Epithelial cell of prostate (primary cell): ENCODE measurements at regions not wholly inside any gene's neighbourhood (a gene's known extent, or its start where the extent isn't known, plus 50 kb on each side); places are given as distances from the start of the nearest gene placed in this dataset.
"Not testable (repeated sequence)": the region's sequence is repeated elsewhere in the genome, so short reads cannot be mapped to it uniquely, and the experiment has no call there.

Experiments
- DNase-seq: peaks from one replicate; pipeline ENCODE4 v3.0.0-alpha.2; 2011; ENCODE audit warnings: low read depth, low spot score
- H3K27ac ChIP-seq: fragments of 450-650 bp; 2 replicates; pipeline ENCODE4 v1.5.1; 2017; ENCODE audit warnings: mild to moderate bottlenecking

DNA sequence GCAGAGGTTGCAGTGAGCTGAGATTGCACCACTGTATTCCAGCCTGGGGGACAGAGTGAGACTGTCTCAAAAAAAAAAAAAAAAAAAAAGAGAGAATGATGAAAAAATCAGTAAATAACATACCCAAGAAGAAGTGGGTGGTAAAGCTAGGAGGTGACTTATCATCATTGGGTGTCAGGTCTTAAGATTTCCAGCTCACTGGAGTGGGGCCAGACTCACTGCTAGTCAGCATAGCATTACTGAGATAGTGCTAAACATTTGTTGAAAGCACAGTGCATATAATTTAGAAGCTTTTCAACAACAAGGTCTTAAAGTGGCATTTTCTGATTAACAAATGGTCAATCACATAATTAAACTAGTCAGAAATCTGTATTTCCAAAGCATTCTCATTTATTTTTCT lies 221.8 kb upstream of the GYPA start:
- H3K27ac ChIP-seq: no peak overlapping the region
- DNase-seq: no peak

DNA sequence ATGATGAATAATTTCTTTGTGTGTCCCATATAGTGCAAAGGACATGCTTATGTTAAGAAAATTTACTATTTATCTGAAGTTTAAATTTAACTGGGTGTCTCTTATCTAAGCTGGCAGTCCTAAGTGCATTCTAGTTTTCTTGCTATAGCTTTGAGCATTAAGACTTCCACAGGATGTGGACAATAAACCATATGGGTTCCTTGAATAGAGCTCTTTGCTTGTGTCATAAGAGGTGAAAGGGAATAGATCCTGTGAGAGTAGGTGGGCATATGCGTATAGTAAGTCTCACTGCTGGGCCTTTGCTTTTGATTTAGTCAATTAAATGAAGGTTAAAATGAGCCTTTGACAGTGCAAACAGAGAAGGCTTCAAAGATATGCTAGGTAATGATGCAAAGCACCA lies 223.4 kb upstream of the GYPA start:
- no peak overlapping the region for H3K27ac ChIP-seq
- no peak for DNase-seq

DNA sequence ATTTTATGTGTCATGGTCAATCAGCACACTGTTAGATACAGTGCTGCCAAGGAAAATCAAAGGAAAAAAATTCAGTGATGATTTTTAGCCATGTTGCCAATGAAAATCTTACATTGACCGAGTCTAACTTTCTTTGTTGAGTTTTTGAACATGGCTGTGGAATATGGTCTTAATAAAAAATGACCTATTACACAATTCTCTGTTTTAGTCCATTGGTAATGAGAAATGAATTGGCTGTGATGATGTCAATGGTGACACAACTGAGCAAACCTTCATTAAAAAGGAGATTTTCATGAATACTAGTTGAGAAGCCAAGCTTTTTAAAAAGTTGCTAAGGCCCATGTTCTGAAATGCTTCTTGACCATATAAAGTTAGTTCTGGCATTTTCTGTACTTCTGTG lies 225.9 kb upstream of the GYPA start:
- no peak for DNase-seq
- no peak overlapping the region for H3K27ac ChIP-seq

DNA sequence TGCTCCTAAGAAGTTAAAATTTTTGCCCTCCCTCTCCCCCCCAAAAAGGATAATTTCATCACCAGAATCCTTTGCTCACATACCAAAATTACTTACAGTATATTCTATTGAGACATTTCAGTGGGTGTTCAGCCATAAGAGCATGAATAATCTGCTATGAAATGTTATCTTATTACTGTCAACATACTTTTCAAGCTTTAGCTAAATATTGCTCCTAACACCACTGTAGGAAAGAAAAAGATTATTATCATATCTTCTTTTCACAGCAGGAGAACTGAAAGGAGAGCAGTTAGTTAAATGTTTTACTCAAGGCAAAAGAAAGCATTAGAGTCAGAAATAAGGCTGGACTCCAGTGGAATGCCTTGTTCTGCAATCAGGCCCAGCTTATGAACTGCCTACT lies 231.0 kb upstream of the GYPA start:
- no peak for DNase-seq
- H3K27ac ChIP-seq: no peak overlapping the region

DNA sequence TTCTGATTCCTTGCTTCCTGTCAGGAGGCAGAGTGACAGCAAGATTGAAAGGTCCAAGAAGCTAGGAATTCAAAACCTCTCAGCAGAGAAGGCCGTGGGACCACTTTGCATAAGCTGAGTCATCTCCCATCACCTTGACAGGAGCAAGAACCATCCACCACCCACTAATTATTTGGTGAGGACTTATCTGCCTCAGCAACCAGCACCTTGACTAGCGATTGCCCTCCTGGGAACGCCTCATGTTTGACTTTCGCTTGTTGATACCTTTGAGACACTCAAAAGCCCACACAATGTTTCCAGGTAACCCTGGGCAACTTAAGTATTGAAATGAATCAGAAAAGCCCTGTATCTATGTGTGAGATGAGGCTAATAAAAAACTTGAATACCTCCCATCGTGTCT lies 233.5 kb upstream of the GYPA start:
- no peak overlapping the region for H3K27ac ChIP-seq
- no peak for DNase-seq

DNA sequence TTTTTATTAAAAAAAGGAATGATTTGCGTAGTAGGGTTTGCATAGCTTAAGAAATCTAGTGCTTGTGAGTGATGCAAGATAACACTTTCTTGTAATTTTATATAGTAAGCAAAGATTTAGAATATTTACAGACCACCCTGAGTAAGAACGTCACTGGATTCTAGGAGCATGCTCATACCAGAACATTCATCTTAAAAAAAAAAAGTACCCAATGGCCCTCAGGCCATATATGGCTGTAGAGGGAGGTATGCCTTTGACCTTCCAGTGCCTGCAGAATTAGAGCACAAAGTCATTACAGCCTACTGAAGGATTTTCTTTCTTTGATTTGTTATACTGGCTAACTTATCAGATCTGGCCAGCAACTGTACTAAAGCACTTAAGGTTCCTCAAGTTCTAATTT lies 236.3 kb upstream of the GYPA start:
- no peak for DNase-seq
- no peak overlapping the region for H3K27ac ChIP-seq

DNA sequence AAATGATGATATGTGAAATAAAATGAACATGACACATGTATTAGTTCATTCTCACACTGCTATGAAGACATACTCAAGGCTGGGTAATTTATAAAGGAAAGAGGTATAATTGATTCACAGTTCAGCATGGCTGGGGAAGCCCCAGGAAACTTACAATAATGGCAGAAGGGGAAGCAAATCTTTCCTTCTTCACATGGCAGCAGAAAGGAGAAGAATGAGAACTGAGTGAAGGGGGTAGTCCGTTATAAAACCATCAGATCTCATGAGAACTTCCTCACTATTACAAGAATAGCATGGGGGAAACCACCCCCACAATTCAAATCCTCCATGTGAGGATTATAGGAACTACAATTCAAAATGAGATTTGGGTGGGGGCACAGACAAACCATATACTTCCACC lies 243.9 kb upstream of the GYPA start:
- no peak overlapping the region for H3K27ac ChIP-seq
- DNase-seq: no peak

DNA sequence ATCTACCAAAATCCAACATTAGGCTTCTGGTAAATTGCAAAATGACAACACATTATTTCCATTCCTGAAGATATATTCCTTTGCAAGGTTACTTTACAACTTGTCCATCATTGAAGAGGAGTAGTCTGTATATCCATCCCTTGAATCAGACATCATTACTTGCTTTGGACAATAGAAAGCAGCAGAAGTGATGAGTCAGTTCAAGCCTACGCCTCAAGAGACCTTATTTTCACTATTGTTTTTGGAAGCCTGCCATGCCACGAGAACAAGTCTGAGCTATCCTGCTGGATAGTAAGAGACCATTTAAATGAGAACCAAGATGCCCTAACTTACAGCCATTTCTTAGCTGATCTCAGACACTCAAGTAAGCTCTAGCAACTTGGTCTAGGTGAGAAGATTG lies 246.0 kb upstream of the HHIP start:
- no peak overlapping the region for H3K27ac ChIP-seq
- peak; percentile 92 for DNase-seq

DNA sequence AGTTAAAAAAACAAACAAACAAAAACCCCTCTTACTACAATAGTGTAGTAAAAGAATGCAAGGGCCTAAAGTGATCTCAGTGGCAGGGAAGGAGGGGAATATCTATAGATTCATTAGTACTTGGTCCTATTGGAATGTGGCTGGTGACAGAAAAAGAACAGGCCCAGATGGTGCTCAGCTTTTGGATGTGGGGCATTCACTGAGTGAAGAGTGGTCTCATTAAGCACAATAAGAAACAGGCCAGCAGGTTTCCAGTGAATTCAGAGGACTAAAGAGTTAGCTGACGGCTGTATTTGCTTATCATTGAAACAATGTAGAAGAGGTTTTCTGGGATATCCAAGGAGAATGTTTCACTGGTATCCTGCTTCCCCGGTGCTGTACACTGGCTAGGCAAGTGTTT lies 243.8 kb upstream of the HHIP start:
- H3K27ac ChIP-seq: no peak overlapping the region
- DNase-seq: no peak

DNA sequence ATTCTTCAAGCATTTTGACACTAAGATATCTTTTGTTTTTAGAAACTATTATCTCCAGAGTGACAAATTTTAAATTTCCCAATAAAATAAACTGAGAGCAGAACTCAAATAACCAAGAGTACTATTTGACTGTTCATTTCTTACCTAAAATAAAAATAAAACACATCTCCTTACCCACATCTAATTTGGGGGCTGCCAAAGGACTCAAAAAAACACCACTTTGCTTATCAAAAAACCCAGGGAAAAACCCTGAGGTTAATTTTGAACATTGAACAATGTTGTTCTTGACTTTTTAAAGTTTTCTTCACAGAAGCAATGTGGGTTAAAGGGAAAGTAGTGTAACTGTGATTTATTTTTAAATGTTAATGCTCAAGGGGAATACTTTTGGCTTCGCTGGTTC lies 243.0 kb upstream of the HHIP start:
- no peak overlapping the region for H3K27ac ChIP-seq

DNA sequence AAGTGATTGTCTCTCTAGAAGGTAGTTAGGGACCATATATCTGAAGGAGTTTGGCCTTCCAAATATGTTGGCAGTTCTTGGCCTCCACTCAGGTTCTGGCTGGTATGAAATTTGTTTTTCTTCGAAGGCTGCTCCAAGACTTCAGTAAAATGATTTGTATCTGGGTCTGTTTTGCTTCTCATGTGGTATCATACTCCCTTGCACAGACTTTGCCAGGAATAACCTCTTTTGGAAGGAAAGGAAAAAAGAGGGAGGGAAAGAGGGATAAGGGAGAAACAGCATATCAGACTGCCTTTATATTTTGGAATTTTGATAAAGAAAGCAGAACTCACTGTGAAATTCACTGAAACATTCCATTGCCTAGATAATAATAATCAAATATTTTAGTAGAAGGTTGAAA lies 242.1 kb upstream of the HHIP start:
- no peak overlapping the region for H3K27ac ChIP-seq
- DNase-seq: no peak

More for the DNA sequence above, 243.0 kb upstream of the HHIP start:
- DNase-seq: no peak

DNA sequence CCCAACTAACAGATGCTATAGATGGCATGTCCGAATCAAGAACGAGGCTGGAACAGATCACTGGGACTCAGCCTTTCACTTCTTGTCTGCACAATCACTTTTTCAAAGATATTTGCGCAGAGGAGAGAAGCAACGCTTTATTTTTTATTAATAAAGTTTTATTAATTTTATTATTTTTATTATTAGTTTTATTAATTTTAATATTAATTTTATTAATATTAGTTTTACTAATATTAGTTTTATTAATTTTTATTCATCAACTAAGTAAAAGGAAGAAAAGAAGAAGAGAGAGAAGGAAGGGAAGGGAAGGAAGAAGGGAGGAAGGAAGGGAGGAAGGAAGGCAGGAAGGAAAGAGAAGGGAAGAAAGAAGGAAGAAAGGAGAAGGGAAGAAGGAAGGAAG lies 236.4 kb upstream of the HHIP start:
- DNase-seq: no peak
- no peak overlapping the region for H3K27ac ChIP-seq

DNA sequence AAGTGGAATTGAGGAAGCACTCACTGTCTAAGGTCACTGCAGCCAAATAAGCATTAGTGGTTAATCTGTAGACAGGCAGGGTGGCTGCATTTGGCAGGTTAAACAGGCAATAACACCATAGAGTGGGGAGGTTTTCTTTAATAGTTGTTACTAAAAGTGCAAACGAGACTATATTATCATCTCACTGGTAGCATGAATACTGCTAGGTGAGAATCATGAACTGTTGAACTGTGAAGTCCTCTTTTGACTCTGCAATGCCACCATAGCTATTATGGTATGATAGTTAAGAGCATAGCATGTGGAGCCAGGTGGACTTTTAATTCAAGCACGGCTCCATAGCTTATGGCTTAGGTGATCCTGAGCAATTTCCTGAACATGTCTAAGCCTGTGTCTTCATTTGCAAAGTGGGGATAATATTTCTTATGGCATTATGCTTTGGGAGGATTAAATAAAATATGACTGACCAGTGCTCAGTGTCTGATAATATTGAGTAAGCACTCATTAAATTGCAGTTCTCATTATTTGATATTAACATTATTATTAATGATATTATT lies 235.6 kb upstream of the HHIP start:
- no peak for DNase-seq
- no peak overlapping the region for H3K27ac ChIP-seq

DNA sequence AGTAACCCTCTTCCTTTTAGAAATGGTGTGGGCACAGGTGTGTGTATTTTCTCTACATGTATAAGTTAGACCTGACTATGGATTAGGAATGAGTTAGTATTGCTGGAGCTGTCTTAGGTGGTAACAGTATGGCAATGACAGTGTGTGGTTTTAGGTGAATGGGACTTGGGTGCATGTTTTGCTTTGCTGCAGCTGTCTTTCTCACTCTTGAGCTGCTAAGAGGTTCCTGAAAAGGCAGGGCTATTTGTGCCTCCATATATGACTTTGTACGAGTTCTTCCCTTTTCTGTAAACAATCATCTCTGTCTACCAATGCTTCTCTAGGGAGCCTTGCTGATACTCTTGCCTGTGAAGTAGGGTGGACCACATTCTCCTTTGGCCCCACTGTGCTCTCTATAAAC lies 234.8 kb upstream of the HHIP start:
- no peak overlapping the region for H3K27ac ChIP-seq
- DNase-seq: no peak

DNA sequence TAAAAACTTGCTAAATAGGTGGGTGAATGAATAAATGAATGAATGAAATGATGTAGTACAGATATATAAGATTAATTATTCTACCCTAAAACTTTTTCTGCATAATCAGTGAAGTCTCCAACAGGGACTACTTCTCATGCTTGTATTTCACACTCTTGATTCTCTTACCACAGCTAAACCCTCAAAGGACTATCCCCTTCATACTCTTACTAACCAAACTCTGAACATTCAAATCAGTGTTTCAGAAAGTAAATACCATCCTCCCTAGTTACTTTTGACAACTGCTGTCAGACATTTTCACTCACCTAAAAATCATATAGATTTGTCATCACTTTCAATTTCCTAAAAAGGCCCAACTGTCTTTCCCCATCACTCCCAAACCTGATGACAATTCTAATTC lies 234.3 kb upstream of the HHIP start:
- no peak overlapping the region for H3K27ac ChIP-seq
- no peak for DNase-seq

DNA sequence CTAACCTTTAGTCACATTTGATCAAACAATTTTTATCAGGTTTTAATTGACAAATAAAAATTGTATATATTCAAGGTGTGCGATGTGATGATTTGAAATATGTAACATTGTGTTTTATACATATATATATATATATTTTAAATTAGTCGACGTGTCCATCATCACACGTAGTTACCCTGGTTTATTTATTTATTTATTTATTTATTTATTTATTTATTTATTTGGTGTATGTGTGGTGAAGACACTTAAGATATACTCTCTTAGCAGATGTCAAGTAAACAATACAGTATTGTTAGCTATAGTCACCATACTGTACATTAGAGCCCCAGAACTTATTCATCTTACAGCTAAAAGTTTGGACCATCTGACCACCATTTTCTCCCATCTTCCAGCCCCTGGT lies 224.9 kb upstream of the HHIP start:
- DNase-seq: no peak
- H3K27ac ChIP-seq: no peak overlapping the region

DNA sequence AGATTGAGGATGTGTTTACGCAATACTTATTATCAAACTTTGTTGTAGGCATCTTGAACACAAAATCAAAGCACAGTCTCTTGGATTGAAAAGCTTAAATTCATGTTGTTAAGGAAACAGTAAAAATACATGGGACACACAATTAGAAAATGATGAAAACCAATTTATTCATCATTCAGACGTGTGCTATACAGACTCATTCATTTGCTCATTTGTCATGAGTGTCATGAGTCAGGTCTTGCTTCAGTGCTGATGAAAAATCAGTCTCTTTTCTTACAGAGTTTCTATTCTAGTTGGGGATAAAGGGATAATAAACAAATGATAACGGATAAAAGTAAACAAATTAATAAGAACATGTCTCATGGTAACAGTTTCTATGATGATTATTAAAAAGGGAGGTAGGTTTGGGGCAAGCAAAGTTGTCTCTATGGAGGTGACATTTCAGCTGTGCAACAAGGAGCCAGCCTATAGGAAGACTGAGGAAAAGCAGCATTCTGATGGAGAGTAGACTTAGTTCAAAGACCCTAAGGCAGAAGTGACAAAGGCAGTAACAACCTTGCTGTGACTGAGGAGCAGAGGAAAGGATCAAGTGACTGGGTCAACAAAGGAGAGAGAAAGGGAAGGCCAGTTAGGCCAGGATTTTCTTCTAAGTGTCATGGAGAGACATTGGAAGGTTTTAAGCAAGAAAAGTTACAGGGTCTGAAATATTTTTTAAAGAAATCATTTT lies 224.0 kb upstream of the HHIP start:
- no peak overlapping the region for H3K27ac ChIP-seq

DNA sequence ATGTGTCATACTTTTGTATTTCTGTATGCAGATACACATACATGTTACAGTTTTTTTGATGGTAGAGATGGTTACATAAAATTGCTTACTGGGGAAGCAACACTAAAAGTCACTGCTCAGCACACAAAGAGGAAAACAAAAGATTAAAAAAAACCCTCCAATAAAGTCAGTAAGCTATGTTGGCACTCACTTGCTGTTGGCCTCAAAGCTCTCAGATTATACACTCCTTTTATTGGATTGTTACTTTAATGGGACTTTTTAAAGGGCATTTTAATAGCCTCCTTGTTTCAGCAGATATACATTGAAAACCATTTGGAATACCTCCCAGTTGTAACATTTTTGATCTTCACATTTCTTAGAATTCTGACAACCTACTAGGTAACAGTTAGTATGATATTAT lies 222.0 kb upstream of the HHIP start:
- no peak for DNase-seq

More for the DNA sequence above, 224.0 kb upstream of the HHIP start:
- peak; percentile 16 for DNase-seq

DNA sequence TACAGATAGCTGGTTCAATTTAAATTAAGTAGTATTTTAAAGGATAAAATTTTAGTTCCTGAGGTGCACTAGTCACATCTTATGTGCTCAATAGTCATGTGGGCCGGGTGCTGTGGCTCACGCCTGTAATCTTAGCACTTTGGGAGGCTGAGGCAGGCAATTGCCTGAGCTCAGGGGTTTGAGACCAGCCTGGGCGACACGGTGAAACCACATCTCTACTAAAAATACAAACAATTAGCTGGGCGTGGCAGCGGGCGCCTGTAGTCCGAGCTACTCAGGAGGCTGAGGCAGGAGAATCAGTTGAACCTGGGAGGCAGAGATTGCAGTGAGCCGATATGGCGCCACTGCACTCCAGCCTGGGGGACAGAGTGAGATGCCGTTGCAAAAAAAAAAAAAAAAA lies 219.9 kb upstream of the HHIP start:
- H3K27ac ChIP-seq, DNase-seq: not testable (repeated sequence)

More for the DNA sequence above, 222.0 kb upstream of the HHIP start:
- no peak overlapping the region for H3K27ac ChIP-seq

DNA sequence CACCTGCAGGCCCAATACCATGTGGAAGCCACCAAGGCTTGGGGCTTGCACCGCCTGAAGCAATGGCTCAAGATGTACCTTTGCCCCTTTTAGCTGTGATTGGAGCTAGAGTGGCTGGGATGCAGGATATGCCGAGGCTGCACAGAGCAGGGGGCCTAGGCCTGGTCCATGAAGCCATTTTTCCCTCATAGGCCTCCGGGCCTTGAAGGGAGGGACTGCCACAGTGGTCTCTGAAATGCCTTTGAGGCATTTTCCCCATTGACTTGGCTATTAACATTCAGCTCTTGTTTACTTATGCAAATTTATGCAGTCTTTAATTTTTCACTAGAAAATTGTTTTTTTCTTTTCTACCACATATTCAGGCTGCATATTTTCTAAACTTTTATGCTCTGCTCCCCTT lies 203.2 kb upstream of the HHIP start:
- H3K27ac ChIP-seq: no peak overlapping the region
- DNase-seq: no peak

DNA sequence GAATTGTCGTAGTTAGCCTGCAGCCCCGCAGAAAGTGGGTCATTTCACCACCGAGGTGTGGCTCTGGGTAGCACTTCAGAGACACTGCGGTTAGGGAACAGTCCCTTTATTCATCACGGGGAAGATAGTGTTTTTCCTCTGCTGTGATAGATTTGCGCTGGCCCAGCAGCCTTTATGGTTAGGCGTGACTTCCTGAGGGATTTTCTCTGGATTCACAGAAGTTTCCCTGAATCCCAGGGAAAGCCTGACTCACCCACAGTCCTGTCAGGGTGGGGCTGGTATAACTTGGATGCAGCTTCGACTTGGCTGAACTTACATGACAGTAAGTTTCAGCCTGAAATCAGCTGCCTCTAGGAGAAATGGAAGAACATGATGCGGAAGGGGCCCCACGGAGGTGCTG lies 196.3 kb upstream of the HHIP start:
- no peak for DNase-seq
- H3K27ac ChIP-seq: no peak overlapping the region

DNA sequence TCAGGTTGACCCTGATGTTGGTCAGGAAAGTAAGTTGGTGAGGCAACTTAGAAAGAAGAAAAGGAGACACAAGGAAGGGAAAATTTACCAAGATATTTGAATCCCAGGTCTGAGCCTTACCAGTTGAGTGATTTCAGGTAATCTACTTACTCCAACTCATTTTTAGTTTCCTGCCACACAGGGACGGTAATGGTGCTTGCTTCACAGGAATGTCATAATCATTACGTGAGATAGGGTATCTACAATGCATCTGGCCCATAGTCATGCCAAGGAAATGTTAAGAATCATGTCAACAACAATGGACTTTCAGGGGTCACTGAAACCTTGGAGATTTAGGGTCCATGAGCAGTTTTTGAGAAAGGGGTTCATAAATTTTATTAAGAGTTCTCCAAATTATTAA lies 195.4 kb upstream of the HHIP start:
- H3K27ac ChIP-seq: no peak overlapping the region
- DNase-seq: no peak
